HCT116 (cell line): ENCODE measurements at regions not wholly inside any gene's neighbourhood (a gene's known extent, or its start where the extent isn't known, plus 50 kb on each side); places are given as distances from the start of the nearest gene placed in this dataset.

Experiments used
- ATAC-seq: fragments of 200-7000 bp; cut with Tn5 transposase; 2 replicates; pipeline ENCODE4 v1.9.1; 2020; ENCODE audit warnings: mild to moderate bottlenecking, moderate library complexity
- BruUV-seq: library from RNA; stranded (reverse); fragments of 400-500 nt; replicated peaks from 2 replicates; lab custom pipeline; 2021; lab: Mats Ljungman, UMichigan
- CTCF ChIA-PET: fragments of 300-600 bp; sonication (Branson Sonifier 250); formaldehyde crosslinking; loops from one replicate; lab custom pipeline; 2021; ENCODE audit warnings: antibody characterized with exemption; lab: Charles Lee
- POLR2A ChIA-PET: fragments of 300-600, 350-600 bp; sonication (Branson Sonifier 250); formaldehyde crosslinking; loops from one replicate; lab custom pipeline; 2021; ENCODE audit warnings: antibody characterized with exemption; lab: Charles Lee
- RAD21 ChIA-PET, 2 experiments: fragments of 300-600 bp; sonication (Branson Sonifier 250); formaldehyde crosslinking; loops; one replicate each; lab custom pipeline; 2023; ENCODE audit warnings: low total read pairs in 2 of 2; ENCODE audit not compliant: uncharacterized antibody in 2 of 2, unreplicated experiment in 2 of 2, low non-redundant PET in 1 of 2; lab: Charles Lee
- DNase-seq: peaks from one replicate; pipeline ENCODE4 v3.0.0-alpha.2; 2010; ENCODE audit warnings: low read depth, low spot score
- H2AFZ ChIP-seq: fragments of 200-600 bp; shearing (Covaris generic), sonication (generic); 2 replicates; pipeline ENCODE4 v1.6.1; 2017; ENCODE audit warnings: low read depth, mixed run types, mixed read lengths, antibody characterized with exemption, low read length; ENCODE audit not compliant: poor library complexity, severe bottlenecking
- H3K27ac ChIP-seq: 2 replicates; pipeline ENCODE4 v1.5.1; 2012; ENCODE audit warnings: low read depth, low read length
- H3K27me3 ChIP-seq: fragments of 200-600 bp; sonication (generic); 2 replicates; pipeline ENCODE4 v1.6.1; 2016; ENCODE audit warnings: mixed run types, low read length, mixed read lengths; ENCODE audit not compliant: insufficient read depth
- H3K36me3 ChIP-seq, 2 experiments: fragments of 200-500 bp in 1 of 2; fragments of 200-600 bp in 1 of 2; sonication (Bioruptor generic) in 1 of 2; sonication (generic) in 1 of 2; 2 replicates each; pipeline versions ENCODE4 v1.5.1 to v1.6.1; 2014 to 2016; ENCODE audit warnings: low read length in 2 of 2, inconsistent platforms in 1 of 2, mixed read lengths in 1 of 2, mixed run types in 1 of 2; ENCODE audit not compliant: insufficient read depth in 2 of 2, control insufficient read depth in 1 of 2
- H3K4me1 ChIP-seq, 2 experiments: fragments of 200-600 bp in 1 of 2; sonication (generic) in 1 of 2; 2 replicates each; pipeline versions ENCODE4 v1.5.1 to v1.6.1; 2012 to 2017; ENCODE audit warnings: low read length in 2 of 2, inconsistent platforms in 1 of 2, mild to moderate bottlenecking in 1 of 2, mixed read lengths in 1 of 2, mixed run types in 1 of 2, moderate library complexity in 1 of 2; ENCODE audit not compliant: insufficient read depth in 2 of 2, control insufficient read depth in 1 of 2
- H3K4me2 ChIP-seq: fragments of 200-600 bp; sonication (generic); 2 replicates; pipeline ENCODE4 v1.6.1; 2017; ENCODE audit warnings: mixed run types, low read length, mixed read lengths
- H3K4me3 ChIP-seq, 2 experiments: fragments of 200-600 bp in 1 of 2; sonication (generic) in 1 of 2; replicated peaks in 1 of 2; 2 replicates each; pipeline ENCODE4 v1.5.1; 2011 to 2016; ENCODE audit warnings: low read length in 2 of 2, control low read depth in 1 of 2, low read depth in 1 of 2, mild to moderate bottlenecking in 1 of 2, mixed read lengths in 1 of 2, mixed run types in 1 of 2
- H3K79me2 ChIP-seq: fragments of 200-600 bp; sonication (generic); 2 replicates; pipeline ENCODE4 v1.6.1; 2017; ENCODE audit warnings: mild to moderate bottlenecking, mixed run types, low read length, moderate library complexity, mixed read lengths; ENCODE audit not compliant: insufficient read depth
- H3K9ac ChIP-seq: fragments of 200-600 bp; sonication (generic); 2 replicates; pipeline ENCODE4 v1.6.1; 2016; ENCODE audit warnings: low read length, mixed read lengths
- H3K9me2 ChIP-seq: fragments of 200-600 bp; sonication (generic), shearing (Covaris generic); 2 replicates; pipeline ENCODE4 v1.6.1; 2017; ENCODE audit warnings: mixed run types, mild to moderate bottlenecking, moderate library complexity; ENCODE audit not compliant: insufficient read depth
- H3K9me3 ChIP-seq, 2 experiments: fragments of 200-500 bp in 1 of 2; fragments of 200-600 bp in 1 of 2; sonication (Bioruptor generic) in 1 of 2; sonication (generic) in 1 of 2; 2 replicates each; pipeline ENCODE4 v1.6.1; 2014 to 2017; ENCODE audit warnings: low read length in 2 of 2, mixed read lengths in 2 of 2, inconsistent platforms in 1 of 2, low read depth in 1 of 2, mild to moderate bottlenecking in 1 of 2, mixed run types in 1 of 2, moderate library complexity in 1 of 2; ENCODE audit not compliant: control insufficient read depth in 1 of 2, insufficient read depth in 1 of 2
- H4K20me1 ChIP-seq: fragments of 200-600 bp; sonication (generic), shearing (Covaris generic); 2 replicates; pipeline ENCODE4 v1.6.1; 2017; ENCODE audit warnings: mixed run types, mild to moderate bottlenecking, moderate library complexity; ENCODE audit not compliant: insufficient read depth
- ATF3 ChIP-seq: IDR thresholded peaks from 2 replicates; pipeline ENCODE4 v1.6.1; 2012
- CBX3 ChIP-seq: IDR thresholded peaks from 2 replicates; pipeline ENCODE4 v1.6.1; 2012; ENCODE audit warnings: low read depth
- EZH2phosphoT487 ChIP-seq: fragments of 200-600 bp; IDR thresholded peaks from 2 replicates; pipeline ENCODE4 v1.6.1; 2018; ENCODE audit warnings: antibody characterized with exemption, borderline replicate concordance
- FOSL1 ChIP-seq: IDR thresholded peaks from 2 replicates; pipeline ENCODE4 v1.6.1; 2012; ENCODE audit warnings: low read depth
- JUND ChIP-seq: IDR thresholded peaks from 2 replicates; pipeline ENCODE4 v1.6.1; 2012
- POLR2A ChIP-seq: IDR thresholded peaks from 2 replicates; pipeline ENCODE4 v1.7.0; 2011; ENCODE audit warnings: borderline replicate concordance; ENCODE audit not compliant: insufficient read depth, insufficient read length; ENCODE audit errors: extremely low read depth
- POLR2AphosphoS5 ChIP-seq: IDR thresholded peaks from 2 replicates; pipeline ENCODE4 v1.6.1; 2011; ENCODE audit warnings: mild to moderate bottlenecking, low read depth, low read length, moderate library complexity
- REST ChIP-seq: IDR thresholded peaks from 2 replicates; pipeline ENCODE4 v1.6.1; 2012; ENCODE audit warnings: low read depth
- SIN3A ChIP-seq: IDR thresholded peaks from 2 replicates; pipeline ENCODE4 v1.6.1; 2012; ENCODE audit warnings: low read depth
- TCF7L2 ChIP-seq: IDR thresholded peaks from 2 replicates; pipeline ENCODE4 v1.7.0; 2011; ENCODE audit warnings: borderline replicate concordance, inconsistent platforms; ENCODE audit not compliant: insufficient read depth, insufficient read length; ENCODE audit errors: extremely low read depth
- YY1 ChIP-seq: IDR thresholded peaks from 2 replicates; pipeline ENCODE4 v1.6.1; 2011; ENCODE audit warnings: low read length, low read depth, moderate library complexity, mild to moderate bottlenecking; ENCODE audit not compliant: insufficient replicate concordance; ENCODE audit errors: extremely low read depth
- ZBTB33 ChIP-seq: IDR thresholded peaks from 2 replicates; pipeline ENCODE4 v1.6.1; 2011; ENCODE audit warnings: mild to moderate bottlenecking, low read length, moderate library complexity; ENCODE audit not compliant: insufficient replicate concordance; ENCODE audit errors: extremely low read depth
- ZFX ChIP-seq: fragments of 450-650 bp; IDR thresholded peaks from 2 replicates; pipeline ENCODE4 v1.6.1; 2017
- ZNF274 ChIP-seq: fragments of 200-500 bp; sonication (Bioruptor generic); IDR thresholded peaks from 2 replicates; pipeline ENCODE4 v1.6.1; 2014; ENCODE audit warnings: mild to moderate bottlenecking, low read depth, low read length, inconsistent platforms
- intact Hi-C: fragments of 100-400 bp; cut with micrococcal nuclease; formaldehyde crosslinking; loops from 2 replicates; pipeline ENCODE4 v1.10.0; 2022

GRCh38 chr12:107480836-107481608 lies 204.6 kb upstream of the PWP1 start:
- ChIA-PET POLR2A (no interaction called here), CTCF (no interaction called here), RAD21 (no interaction called here)
- Histone ChIP-seq H4K20me1 (no peaks in the 10 kb centered on the region), H3K9ac (no peak overlapping the region), H3K4me2 (no peak overlapping the region), H3K9me2 (no peaks in the 10 kb centered on the region), H3K4me1 (no peaks in the 10 kb centered on the region), H3K9me3 (no peaks in the 10 kb centered on the region), H3K79me2 (no peaks in the 10 kb centered on the region), H3K4me3 (no peak overlapping the region), H3K27ac (no peak overlapping the region), H3K36me3 (no peaks in the 10 kb centered on the region), H3K27me3 (peaks cover 16% of the 10 kb centered on the region; the same call in 1 of the 2 replicates), H2AFZ (no peak overlapping the region)
- no peak for DNase-seq
- no TSS peak for BruUV-seq
- no peak for ATAC-seq
- intact Hi-C loops, result no loop called here
- no peak for TF ChIP-seq FOSL1
- no peak for TF ChIP-seq ZBTB33
- no peak for TF ChIP-seq TCF7L2
- no peak for TF ChIP-seq ZNF274
- TF ChIP-seq POLR2AphosphoS5, result no peak
- no peak for TF ChIP-seq ZFX
- no peak for TF ChIP-seq EZH2phosphoT487
- TF ChIP-seq CBX3, result no peak
- no peak for TF ChIP-seq JUND
- TF ChIP-seq POLR2A, result no peak
- TF ChIP-seq ATF3, result no peak
- TF ChIP-seq YY1, result no peak
- TF ChIP-seq SIN3A, result no peak
- TF ChIP-seq REST, result no peak
